GM12878 (cell line): ENCODE measurements at regions not wholly inside any gene's neighbourhood (a gene's known extent, or its start where the extent isn't known, plus 50 kb on each side); places are given as distances from the start of the nearest gene placed in this dataset.
"Not testable (repeated sequence)": the region's sequence is repeated elsewhere in the genome, so short reads cannot be mapped to it uniquely, and the experiment has no call there.

ENCODE experiments used
- ATAC-seq: fragments of 200-7000 bp; cut with Tn5 transposase; 3 replicates; pipeline ENCODE4 v1.9.1; 2020; ENCODE audit warnings: mild to moderate bottlenecking, moderate library complexity
- BruUV-seq: library from RNA; stranded (reverse); fragments of 400-500 nt; replicated peaks from 2 replicates; lab custom pipeline; 2021; lab: Mats Ljungman, UMichigan
- CTCF ChIA-PET: fragments of 300-600 bp; sonication (Branson Sonifier 250); formaldehyde crosslinking; extraction: SDS; loops from one replicate; lab custom pipeline; 2021; ENCODE audit warnings: inconsistent platforms; lab: Yijun Ruan, JAX
- POLR2A ChIA-PET: fragments of 350-600 bp; formaldehyde crosslinking; extraction: SDS; loops from one replicate; lab custom pipeline; 2021; ENCODE audit warnings: inconsistent platforms; lab: Charles Lee
- RAD21 ChIA-PET: fragments of 300-600 bp; sonication (Branson Sonifier 250); formaldehyde crosslinking; loops from one replicate; lab custom pipeline; 2023; ENCODE audit warnings: antibody characterized with exemption; ENCODE audit not compliant: unreplicated experiment; lab: Charles Lee
- SMC1A ChIA-PET: fragments of 300-600 bp; sonication (Branson Sonifier 250); formaldehyde crosslinking; loops from one replicate; lab custom pipeline; 2023; ENCODE audit not compliant: unreplicated experiment, uncharacterized antibody; lab: Charles Lee
- DNase-seq: peaks from one replicate; pipeline ENCODE4 v3.0.0-alpha.2; 2011; ENCODE audit warnings: low read depth, low spot score
- FAIRE-seq: peaks from 3 replicates; lab custom pipeline; 2011; peaks lifted over from hg19 to GRCh38; lab: Jason Lieb, UNC
- H2AFZ ChIP-seq: 2 replicates; pipeline ENCODE4 v1.6.0; 2011; ENCODE audit warnings: low read depth, low read length, control low read depth; ENCODE audit not compliant: control insufficient read depth
- H3K27ac ChIP-seq: 2 replicates; pipeline ENCODE4 v1.5.1; 2011; ENCODE audit warnings: control low read depth; ENCODE audit not compliant: control insufficient read depth, insufficient read depth
- H3K27me3 ChIP-seq, 2 experiments: replicated peaks in 1 of 2; 2 replicates each; pipeline versions ENCODE4 v1.6.0 to v1.6.1; 2011; ENCODE audit warnings: low read length in 1 of 2; ENCODE audit not compliant: control insufficient read depth in 2 of 2, insufficient read depth in 2 of 2
- H3K36me3 ChIP-seq, 2 experiments: 2 replicates each; pipeline ENCODE4 v1.5.1; 2011; ENCODE audit warnings: low read length in 1 of 2; ENCODE audit not compliant: control insufficient read depth in 2 of 2, insufficient read depth in 2 of 2
- H3K4me1 ChIP-seq: 2 replicates; pipeline ENCODE4 v1.6.1; 2011; ENCODE audit warnings: mild to moderate bottlenecking, low read length, moderate library complexity, mixed read lengths; ENCODE audit not compliant: control insufficient read depth, insufficient read depth
- H3K4me2 ChIP-seq: 2 replicates; pipeline ENCODE4 v1.6.0; 2011; ENCODE audit warnings: control low read depth; ENCODE audit not compliant: control insufficient read depth, insufficient read depth
- H3K4me3 ChIP-seq: fragments of 200-600 bp; sonication (generic); 2 replicates; pipeline ENCODE4 v1.5.1; 2016
- H3K79me2 ChIP-seq: 2 replicates; pipeline ENCODE4 v1.6.0; 2011; ENCODE audit warnings: low read length; ENCODE audit not compliant: control insufficient read depth, insufficient read depth
- H3K9ac ChIP-seq: 2 replicates; pipeline ENCODE4 v1.8.0; 2011; ENCODE audit warnings: low read length, control low read depth, mixed read lengths; ENCODE audit not compliant: control insufficient read depth, insufficient read depth
- H3K9me3 ChIP-seq: replicated peaks from 3 replicates; pipeline ENCODE4 v1.5.1; 2011; ENCODE audit warnings: mild to moderate bottlenecking, low read length; ENCODE audit not compliant: control insufficient read depth, insufficient read depth
- H4K20me1 ChIP-seq: 2 replicates; pipeline ENCODE4 v1.6.0; 2011; ENCODE audit not compliant: control insufficient read depth, insufficient read depth
- CBFB ChIP-seq: IDR thresholded peaks from 2 replicates; pipeline ENCODE4 v1.6.1; 2016; ENCODE audit warnings: antibody characterized with exemption, low read depth
- CHD4 ChIP-seq: fragments of 200-600 bp; sonication (generic); IDR thresholded peaks from 2 replicates; pipeline ENCODE4 v1.6.1; 2016; ENCODE audit warnings: mild to moderate bottlenecking
- EED ChIP-seq: sonication (generic); IDR thresholded peaks from 2 replicates; pipeline ENCODE4 v1.6.1; 2016; ENCODE audit warnings: antibody characterized with exemption, low read depth
- GABPA ChIP-seq: IDR thresholded peaks from 2 replicates; pipeline ENCODE4 v1.6.1; 2014; ENCODE audit warnings: antibody characterized with exemption, low read depth, mild to moderate bottlenecking, inconsistent platforms
- NR2C1 ChIP-seq: fragments of 450-650 bp; IDR thresholded peaks from 2 replicates; pipeline ENCODE4 v1.6.1; 2017; ENCODE audit warnings: antibody characterized with exemption, mild to moderate bottlenecking, moderate library complexity
- NR2F1 ChIP-seq: fragments of 450-650 bp; conservative IDR thresholded peaks from 2 replicates; pipeline ENCODE4 v1.6.1; 2017; ENCODE audit warnings: mild to moderate bottlenecking
- NRF1 ChIP-seq: conservative IDR thresholded peaks from 2 replicates; pipeline ENCODE4 v1.6.1; 2011; ENCODE audit warnings: mild to moderate bottlenecking, low read depth, low read length, improper control_type of control experiment
- POLR2AphosphoS2 ChIP-seq: IDR thresholded peaks from 2 replicates; pipeline ENCODE4 v1.6.1; 2011; ENCODE audit warnings: low read depth, mild to moderate bottlenecking, low read length, improper control_type of control experiment, moderate library complexity
- POLR2AphosphoS5 ChIP-seq: IDR thresholded peaks from 2 replicates; pipeline ENCODE4 v1.6.1; 2011; ENCODE audit warnings: mild to moderate bottlenecking, low read length, inconsistent platforms
- RAD21 ChIP-seq: IDR thresholded peaks from 2 replicates; pipeline ENCODE4 v1.6.1; 2011; ENCODE audit warnings: mild to moderate bottlenecking, low read depth, low read length, moderate library complexity; ENCODE audit not compliant: insufficient read depth
- RB1 ChIP-seq: fragments of 450-650 bp; formaldehyde crosslinking; IDR thresholded peaks from 2 replicates; pipeline ENCODE4 v1.6.1; 2017; ENCODE audit warnings: mild to moderate bottlenecking, borderline replicate concordance
- STAT1 ChIP-seq: fragments of 450-650 bp; conservative IDR thresholded peaks from 2 replicates; pipeline ENCODE4 v1.6.1; 2014; ENCODE audit warnings: antibody characterized with exemption, mild to moderate bottlenecking
- TCF3 ChIP-seq: IDR thresholded peaks from 2 replicates; pipeline ENCODE4 v1.6.1; 2012; ENCODE audit warnings: low read depth, mild to moderate bottlenecking, low read length, borderline replicate concordance; ENCODE audit not compliant: insufficient read depth
- YY1 ChIP-seq: IDR thresholded peaks from 2 replicates; pipeline ENCODE4 v1.6.1; 2011; ENCODE audit warnings: low read depth, mild to moderate bottlenecking, low read length
- ZNF24 ChIP-seq: fragments of 450-650 bp; IDR thresholded peaks from 2 replicates; pipeline ENCODE4 v1.6.1; 2017; ENCODE audit warnings: antibody characterized with exemption, mild to moderate bottlenecking
- WGBS: methylation state at CpG from one replicate; pipeline ENCODE4 v1.1.6; 2016; ENCODE audit warnings: low lambda C conversion rate; ENCODE audit not compliant: insufficient replicate concordance, insufficient coverage; ENCODE audit errors: missing lambda C conversion rate; 5-methylcytosine and 5-hydroxymethylcytosine counted together
- in situ Hi-C: fragments of 300-500 bp; cut with MboI; formaldehyde crosslinking; loops from 9 replicates; pipeline ENCODE4 v1.14.3; 2018; ENCODE audit warnings: mixed read lengths
- intact Hi-C: fragments of 100-400 bp; cut with micrococcal nuclease; formaldehyde crosslinking; loops from one replicate; pipeline ENCODE4 v1.14.2; 2022; ENCODE audit not compliant: unreplicated experiment

DNA sequence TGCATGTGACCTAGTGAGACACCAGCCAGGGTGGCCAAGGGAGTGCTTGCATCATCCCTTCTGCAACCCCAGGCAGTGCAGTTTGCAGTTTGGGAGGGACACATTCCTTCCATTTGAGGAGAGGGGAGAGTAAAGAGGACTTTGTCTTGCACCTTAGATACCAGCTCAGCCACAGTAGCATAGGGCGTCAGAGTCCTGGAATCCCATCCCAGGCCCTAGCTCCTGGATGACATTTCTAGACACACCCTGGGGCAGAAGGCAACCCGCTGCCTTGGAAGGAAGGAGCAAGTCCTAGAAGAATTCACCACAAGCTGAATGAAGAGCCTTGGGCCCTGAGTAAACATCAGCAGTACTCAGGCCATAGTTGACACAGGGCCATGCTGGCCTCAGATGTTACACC, 680.4 kb upstream of the IMPG1 start:
- in situ Hi-C loops: no loop called here
- POLR2A ChIA-PET: no interaction called here
- H3K9ac ChIP-seq: no peak overlapping the region
- FAIRE-seq: no peak
- no peak for DNase-seq
- RAD21 ChIA-PET: no interaction called here
- no peaks in the 10 kb centered on the region for H3K9me3 ChIP-seq
- CTCF ChIA-PET: no interaction called here
- no peak overlapping the region for H3K4me3 ChIP-seq
- no TSS peak for BruUV-seq
- no peak for ATAC-seq
- intact Hi-C loops: no loop called here
- H2AFZ ChIP-seq: no peak overlapping the region
- no peaks in the 10 kb centered on the region for H3K27me3 ChIP-seq
- no peak overlapping the region for H3K27ac ChIP-seq
- SMC1A ChIA-PET: no interaction called here
- 14% methylated on average over 2 of the region's 2 CpGs for WGBS
- no peaks in the 10 kb centered on the region for H3K4me1 ChIP-seq
- H3K4me2 ChIP-seq: no peak overlapping the region
- TF ChIP-seq NR2F1 (no peak), CBFB (no peak), ZNF24 (no peak), EED (no peak), RB1 (no peak), NR2C1 (no peak), POLR2AphosphoS2 (no peak), YY1 (no peak), STAT1 (no peak), GABPA (no peak), POLR2AphosphoS5 (no peak), CHD4 (no peak), TCF3 (no peak), NRF1 (no peak), RAD21 (no peak)
- H3K79me2 ChIP-seq: no peaks in the 10 kb centered on the region
- no peaks in the 10 kb centered on the region for H4K20me1 ChIP-seq
- H3K36me3 ChIP-seq: no peaks in the 10 kb centered on the region

- BruUV-seq, SMC1A ChIA-PET, H3K27me3 ChIP-seq, H3K4me2 ChIP-seq, in situ Hi-C loops, H2AFZ ChIP-seq, FAIRE-seq, H3K79me2 ChIP-seq, RAD21 ChIA-PET, H3K4me1 ChIP-seq, H3K27ac ChIP-seq, intact Hi-C loops, H3K4me3 ChIP-seq, ATAC-seq, CTCF ChIA-PET, H3K9me3 ChIP-seq, H3K9ac ChIP-seq, POLR2A ChIA-PET, DNase-seq, H4K20me1 ChIP-seq, H3K36me3 ChIP-seq: not testable (repeated sequence)
- 53% methylated on average over 2 of the region's 3 CpGs for WGBS
These were observed 672.9 kb upstream of the IMPG1 start for GRCh38 chr6:76745388-76745787.

DNA sequence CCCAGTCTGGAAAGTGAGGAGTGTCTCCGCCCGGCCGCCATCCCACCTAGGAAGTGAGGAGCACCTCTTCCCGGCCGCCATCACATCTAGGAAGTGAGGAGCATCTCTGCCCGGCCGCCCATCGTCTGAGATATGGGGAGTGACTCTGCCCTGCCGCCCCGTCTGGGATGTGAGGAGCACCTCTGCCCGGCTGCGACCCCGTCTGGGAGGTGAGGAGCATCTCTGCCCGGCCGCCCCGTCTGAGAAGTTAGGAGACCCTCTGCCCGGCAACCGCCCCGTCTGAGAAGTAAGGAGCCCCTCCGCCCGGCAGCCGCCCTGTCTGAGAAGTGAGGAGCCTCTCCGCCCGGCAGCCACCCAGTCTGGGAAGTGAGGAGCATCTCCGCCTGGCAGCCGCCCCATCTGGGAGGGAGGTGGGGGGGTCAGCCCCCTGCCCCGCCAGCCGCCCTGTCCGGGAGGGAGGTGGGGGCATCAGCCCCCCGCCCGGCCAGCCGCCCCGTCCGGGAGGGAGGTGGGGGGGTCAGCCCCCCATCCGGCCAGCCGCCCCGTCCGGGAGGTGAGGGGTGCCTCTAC, 671.8 kb upstream of the IMPG1 start:
- WGBS: 68% methylated on average over 14 of the region's 38 CpGs
- ATAC-seq, H3K79me2 ChIP-seq, FAIRE-seq, H3K9ac ChIP-seq, H3K4me1 ChIP-seq, CTCF ChIA-PET, in situ Hi-C loops, H3K4me3 ChIP-seq, H3K27ac ChIP-seq, H3K4me2 ChIP-seq, H3K9me3 ChIP-seq, intact Hi-C loops, BruUV-seq, H3K27me3 ChIP-seq, SMC1A ChIA-PET, RAD21 ChIA-PET, H3K36me3 ChIP-seq, DNase-seq, H2AFZ ChIP-seq, H4K20me1 ChIP-seq, POLR2A ChIA-PET: not testable (repeated sequence)
